GM21717 (cell line): ENCODE measurements at regions not wholly inside any gene's neighbourhood (a gene's known extent, or its start where the extent isn't known, plus 50 kb on each side); places are given as distances from the start of the nearest gene placed in this dataset.

ENCODE experiments used
- ATAC-seq: cut with Tn5 transposase; IDR thresholded peaks from one replicate; pipeline ENCODE4 v1.9.1; 2021; ENCODE audit warnings: mild to moderate bottlenecking, moderate library complexity; ENCODE audit not compliant: unreplicated experiment

DNA sequence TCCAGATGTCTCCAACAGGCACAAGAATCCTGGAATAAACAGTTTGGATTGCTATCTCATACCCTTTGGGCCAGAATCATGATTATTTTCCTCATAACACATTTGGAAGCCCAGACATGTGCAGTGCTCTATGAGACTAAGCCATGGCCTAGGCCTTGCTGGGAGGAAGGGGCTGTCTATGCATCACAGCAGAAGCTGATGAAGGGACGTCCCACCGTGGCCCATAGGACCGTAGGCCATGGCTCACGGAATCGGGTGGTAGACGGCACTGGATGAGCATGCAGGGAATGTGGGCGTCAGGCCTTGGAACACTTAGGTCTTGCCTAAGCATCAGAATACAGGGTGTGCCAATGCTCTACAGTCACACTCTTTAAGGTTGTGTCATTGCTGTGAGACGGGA lies 283.8 kb upstream of the TSHZ3 start:
- no peak for ATAC-seq

DNA sequence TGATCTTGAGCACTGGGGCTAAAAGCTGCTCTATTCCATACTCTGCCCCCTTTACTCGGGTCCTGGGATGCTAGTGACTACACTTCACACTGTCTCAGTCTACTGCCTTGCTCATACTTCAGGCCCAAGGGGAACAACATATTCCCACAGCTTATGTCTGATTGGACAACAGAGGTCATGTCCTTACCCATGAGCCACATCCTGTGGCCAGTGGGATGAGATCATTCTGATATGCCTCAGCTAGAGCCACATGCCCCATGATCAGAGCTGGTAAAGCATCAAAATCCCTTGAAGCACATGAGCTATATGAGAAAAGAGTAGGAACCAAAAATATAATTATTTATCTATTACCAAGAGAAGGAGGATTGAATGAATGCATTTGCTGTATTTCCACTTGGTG lies 290.1 kb upstream of the TSHZ3 start:
- no peak for ATAC-seq

DNA sequence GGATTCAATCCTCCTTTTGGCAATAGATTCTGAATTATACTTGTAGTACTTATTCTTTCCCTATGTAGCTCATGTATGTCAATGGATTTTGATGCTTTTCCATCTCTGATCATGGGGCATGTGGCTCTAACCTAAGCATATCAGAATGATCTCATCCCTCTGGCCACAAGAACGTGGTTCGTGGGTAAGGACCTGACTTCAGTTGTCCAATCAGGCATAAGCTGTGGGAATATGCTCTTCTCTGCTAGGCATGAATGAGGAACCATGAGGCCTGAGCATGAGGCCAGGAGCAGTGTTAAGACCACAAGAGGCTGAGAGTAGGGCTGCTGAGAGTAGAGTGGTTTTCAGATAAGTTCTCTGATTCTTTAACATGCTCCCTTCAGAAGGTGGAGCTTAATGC lies 292.4 kb upstream of the TSHZ3 start:
- ATAC-seq: no peak

DNA sequence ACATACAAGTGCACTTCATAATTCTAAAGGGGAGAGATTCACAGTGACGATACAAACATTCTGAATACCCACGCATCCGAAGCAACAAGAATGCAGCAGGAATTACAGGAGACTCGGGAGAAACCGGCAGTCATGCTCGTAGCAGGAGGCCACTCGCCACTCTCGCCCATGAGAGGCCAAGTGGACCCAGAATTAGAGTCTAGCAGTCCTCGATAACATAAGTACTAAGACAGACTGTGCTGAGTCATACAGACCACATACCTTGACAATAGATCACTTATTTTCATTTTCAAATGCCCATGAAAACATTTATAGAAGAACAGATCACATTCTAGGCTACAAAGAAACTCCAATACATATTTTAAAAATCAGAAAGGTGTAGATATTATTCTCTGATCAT lies 299.1 kb upstream of the TSHZ3 start:
- no peak for ATAC-seq

DNA sequence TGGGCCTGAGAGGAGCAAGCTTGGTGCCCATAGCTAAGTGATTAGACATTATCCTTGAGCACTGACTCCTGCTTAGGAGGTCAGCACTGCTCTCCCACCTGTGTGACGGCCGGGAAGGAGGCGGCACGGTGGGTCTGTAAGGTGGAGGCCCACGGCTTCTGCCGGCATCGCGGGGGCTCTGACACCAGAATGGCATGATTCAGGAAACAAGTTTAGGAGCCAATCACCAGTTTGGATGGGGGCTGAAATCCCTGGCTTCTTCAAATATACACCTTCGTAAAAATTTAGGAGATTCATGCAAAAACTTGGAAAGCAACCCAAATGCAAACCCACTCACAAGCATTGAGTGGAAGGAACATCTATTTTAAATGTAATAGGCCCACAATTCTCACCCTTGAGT lies 307.3 kb upstream of the TSHZ3 start:
- no peak for ATAC-seq

DNA sequence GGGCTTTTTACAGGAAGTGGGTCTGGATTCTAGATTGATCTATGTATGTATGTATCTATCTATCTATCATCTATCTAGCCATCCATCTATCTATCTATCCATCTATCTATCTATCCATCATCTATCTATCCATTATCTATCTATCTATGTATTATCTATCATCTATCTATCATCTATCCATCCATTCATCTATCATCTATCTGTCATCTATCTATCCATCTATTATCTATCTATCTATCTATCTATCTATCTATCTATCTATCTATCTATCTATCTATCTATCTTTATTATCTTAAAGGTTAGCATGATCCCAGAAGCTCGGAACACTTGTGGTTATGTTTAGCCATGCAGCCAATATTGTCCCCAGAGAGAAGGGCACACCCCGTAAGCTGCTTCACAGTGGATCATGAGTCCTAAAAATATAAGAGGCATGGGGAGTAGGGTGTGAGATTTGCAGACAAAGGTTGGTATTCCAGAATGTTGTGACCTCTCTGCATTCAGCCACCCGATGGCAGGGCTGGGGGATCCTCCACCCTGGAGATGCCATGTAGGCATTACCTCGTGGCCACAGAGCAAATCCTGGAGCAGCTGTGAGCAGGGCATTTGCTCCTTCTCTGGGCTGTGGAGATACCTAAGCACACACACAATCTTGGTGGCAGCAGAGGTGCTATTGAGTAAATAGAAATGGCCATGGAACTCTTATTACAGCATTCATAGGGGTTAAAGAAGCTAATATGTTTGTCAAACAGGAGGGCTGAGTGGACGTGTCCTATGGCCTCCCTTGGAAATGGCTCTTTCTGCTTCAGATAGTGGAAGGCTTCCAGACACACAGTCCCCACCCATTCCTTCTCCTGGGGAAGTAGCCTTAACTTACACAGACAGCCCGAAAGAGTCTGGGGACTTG lies 310.0 kb upstream of the TSHZ3 start:
- ATAC-seq: no peak

DNA sequence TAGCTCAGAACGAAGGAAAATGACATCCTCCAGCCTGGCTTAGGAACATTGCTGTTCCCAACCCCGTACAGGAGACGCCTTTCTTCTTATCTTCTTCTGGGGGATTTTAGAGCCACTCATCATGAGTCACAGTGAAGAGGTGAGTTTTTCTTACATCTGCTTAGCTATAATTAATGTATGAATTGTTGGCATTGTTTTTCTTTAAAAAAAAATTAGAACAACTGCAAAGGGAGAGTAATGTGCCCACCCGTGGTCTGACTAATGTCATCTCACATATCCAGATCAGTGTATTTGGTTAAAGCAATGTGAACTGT lies 310.6 kb upstream of the TSHZ3 start:
- no peak for ATAC-seq

DNA sequence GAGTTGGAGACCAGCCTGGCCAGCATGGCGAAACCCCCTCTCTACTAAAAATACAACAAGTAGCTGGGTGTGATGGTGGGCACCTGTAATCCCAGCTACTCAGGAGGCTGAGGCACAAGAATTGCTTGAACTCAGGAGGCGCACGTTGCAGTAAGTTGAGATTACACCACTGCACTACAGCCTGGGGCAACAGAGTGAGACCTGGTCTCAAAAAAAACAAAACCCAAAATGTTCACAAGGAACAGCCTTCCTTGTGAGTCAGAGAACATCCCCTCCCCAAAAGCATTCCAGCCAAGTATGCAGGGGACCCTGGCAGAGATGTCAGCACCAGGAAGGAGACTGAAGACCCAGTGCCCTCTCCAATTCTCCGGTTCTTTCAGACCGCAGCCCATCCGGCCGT lies 314.9 kb upstream of the TSHZ3 start:
- no peak for ATAC-seq

DNA sequence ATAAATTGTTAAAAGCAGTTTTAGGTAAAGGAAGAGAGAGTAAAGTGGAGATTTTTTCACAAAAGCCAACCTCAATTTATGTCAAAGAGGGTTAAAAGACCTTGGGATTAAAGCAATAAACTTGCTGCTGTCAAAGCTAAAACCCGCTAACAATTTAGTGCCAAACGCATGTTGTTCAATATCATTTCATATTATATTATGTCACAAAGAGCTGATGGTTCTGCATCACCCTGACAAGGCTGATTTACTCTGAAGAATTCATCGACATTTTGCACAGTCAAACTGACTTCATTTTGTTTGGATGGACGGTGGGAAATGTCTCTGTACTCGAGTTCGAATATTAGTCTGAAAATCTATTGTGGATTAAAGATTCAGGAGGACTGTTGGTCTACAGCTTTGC lies 315.8 kb upstream of the TSHZ3 start:
- ATAC-seq: no peak

DNA sequence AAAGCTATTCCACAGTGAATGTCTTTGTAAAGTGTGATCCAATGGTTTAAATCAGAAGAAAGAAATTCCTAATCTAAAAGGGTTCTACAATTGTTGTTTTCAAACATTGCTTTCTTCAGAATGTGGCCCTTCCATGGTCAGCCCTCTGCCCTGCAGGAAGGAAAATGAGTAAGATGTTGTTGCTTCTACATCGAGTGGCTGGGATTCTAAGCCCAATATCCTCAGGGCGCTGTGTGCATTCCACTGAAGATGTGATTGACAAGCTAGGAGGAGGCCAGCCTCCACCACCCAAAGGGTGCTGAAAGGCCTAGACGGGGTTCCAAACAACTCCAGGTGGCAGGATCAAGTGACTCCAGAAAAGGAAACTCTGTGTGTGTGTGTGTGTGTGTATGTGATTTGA lies 316.9 kb upstream of the TSHZ3 start:
- no peak for ATAC-seq

DNA sequence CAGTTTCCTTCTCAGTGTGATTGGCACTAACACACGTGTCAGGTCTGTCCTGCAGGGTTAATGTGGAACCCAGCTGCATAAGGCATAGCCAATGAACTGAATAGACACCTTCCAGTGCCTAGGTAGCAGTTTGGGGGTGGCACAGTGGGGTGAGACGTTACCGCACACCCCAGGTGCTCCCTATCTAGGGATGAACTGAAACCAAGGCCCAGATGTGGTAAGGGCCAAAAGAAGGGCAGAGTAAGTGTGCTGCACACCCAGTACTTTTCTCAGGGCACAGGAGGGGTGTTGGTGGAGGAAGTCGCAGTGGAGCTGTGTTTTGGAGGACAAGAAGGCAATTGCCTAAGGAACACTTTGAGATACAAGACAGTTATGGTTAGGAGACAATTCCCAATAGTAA lies 317.9 kb upstream of the TSHZ3 start:
- no peak for ATAC-seq

DNA sequence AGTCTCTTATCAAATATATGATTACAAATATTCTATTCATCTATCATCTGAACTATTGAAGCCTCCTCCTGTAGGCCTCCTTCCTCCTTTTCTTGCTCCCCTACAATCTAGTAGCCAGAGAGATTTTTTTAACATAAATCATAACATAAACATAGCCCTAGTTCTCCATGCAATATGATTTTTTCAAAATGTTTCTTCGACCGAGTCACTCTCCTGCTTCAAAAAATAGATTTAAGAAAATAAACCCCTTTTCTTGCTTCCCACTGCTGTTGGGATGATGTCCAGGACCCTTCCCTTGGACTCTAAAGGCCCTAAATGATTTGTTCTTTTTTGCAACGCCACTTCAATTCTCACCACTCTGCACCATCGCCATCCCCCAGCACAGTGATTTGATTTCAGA lies 319.7 kb upstream of the TSHZ3 start:
- no peak for ATAC-seq

DNA sequence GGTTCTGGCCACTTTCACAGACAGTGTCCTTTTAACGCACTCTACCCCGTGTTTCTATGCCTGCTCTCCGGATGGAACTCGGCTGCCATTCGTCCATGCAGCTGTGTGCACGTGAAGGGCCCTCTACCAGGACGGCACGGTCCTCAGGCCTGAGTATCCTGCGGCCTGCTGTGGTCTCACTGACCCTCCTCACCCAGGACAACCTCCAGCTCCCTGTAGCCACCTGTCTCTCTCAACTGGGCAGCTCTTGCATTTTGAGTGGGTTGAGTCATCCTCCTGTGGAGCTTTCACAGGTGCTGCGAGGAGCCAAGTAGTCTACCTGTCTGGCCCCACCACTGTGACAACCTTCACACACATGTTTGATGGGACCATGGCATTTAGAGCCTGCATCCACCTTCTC lies 321.7 kb upstream of the TSHZ3 start:
- no peak for ATAC-seq

DNA sequence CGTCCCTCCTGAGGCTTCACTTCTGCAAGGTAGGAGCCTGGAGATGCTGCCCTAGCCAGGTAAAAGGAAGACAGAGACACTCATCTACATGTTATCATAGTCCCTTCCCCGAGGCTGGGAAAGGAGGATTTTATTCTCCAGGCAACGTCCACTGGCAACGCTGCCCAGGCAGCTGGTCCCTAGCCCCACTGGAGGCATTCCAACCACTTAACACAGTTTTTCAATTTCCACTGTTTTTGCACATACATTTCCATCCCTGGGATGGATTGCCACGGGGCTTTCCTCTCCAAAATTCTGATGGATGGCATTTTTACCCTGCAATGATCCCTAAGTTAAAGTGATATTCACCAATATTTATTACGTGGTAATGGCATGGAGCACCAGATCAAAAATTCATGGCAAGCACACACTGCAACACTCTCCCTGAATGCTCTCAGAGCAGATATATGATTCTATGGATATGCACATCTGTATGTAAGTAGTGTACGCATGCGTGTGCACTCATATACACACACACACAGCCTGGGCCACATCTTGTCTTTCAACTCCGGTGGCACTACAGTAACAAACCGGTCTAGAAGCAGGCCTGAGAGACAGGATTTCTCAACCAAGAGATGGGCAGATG lies 322.3 kb upstream of the TSHZ3 start:
- no peak for ATAC-seq

DNA sequence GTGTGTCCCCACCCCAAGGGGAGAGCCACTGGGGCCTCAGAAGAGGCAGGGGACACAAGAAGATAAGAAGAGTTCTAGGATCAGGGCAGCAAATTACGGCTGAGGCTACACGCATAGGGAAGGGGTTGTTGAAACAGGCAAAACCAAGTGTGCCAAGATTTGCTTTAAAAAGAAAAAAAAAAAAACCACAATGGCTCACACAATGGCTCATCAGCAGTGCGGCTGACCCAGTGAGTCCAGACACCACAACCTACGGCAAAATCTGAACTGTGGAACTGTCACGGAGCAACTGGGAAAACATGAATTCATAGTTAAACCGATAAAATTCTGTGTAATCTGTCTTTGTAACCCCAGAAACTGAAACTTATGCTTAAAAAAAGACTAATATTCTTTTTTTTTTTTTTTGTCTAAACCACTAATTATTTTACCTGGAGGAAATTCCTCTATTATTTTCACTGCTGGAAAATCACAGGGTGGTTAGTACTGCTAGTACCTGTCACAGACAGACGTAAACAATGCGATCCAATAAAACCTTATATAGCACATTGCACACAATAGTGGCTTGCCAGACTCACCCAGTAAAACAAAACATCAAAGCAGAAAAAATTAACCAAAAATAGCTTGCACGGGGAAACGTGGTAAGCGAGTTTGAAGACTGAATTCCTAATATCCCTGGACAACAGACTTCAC lies 325.4 kb upstream of the TSHZ3 start:
- ATAC-seq: no peak

DNA sequence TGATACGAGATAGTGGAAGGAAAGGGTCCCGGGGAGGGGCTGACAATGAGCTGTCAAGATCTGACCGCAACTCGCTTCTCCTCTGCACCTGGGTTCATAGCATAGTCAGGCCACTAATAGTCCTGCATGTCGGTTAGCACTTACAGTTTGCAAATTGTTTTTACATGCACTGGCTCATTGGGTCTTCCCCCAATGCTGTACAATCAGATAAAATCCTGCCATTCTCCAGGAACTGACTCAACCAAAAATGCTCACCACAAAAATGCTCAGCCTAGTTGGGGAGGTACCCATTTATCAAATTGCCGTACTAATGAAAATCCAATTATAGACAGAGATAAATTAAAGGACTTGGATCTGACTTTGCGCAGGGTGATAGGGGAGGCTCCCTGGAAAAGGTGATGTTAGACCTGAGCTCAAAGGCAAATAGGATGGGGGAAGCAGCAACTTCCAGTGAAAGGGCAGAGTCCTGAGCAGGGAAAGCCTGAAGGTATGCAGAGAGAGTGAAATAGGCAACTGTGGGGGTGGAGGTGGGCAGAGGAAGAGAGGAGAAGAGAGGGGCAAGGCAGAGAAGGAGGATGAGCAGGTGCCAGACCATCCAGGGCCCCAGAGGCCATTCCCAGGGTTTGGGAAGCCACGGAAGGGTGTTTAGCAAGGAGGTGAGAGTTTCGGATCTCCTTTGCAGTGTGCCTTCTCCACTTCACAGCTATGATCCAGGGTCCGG lies 326.1 kb upstream of the TSHZ3 start:
- no peak for ATAC-seq

DNA sequence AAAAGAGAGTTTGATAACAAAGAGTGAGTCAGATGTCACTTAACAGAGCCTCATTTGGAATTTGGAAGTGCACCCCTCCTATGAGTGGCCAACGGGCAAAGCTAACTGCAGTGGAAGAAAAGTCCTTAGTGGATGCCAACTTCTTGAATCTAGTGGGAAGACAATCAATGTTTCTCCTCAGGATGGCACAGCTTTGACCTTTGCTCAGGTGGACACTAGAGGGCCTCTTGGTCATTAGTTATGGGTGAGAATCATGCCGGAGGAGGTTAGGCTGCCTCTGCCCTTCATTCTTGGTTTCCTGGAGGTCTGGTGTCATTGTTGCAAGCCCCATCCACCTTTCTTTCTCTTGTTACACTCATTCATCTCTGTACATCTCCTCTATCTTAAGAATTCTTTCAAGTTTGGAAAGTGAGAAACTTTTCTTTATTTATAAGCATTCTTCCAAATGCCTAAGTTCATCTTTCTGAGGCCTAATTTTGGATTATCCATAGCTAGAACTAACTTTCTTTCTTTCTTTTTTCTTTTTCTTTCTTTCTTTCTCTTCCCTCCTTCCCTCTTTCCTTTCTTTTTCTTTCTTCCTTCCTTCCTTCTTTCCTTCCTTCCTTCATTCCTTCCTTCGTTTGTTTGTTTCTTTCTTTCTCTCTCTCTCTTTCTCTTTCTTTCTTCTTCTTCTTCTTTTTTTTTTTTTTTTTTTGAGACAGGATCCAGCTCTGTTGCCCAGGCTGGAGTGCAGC lies 327.2 kb upstream of the TSHZ3 start:
- no peak for ATAC-seq

DNA sequence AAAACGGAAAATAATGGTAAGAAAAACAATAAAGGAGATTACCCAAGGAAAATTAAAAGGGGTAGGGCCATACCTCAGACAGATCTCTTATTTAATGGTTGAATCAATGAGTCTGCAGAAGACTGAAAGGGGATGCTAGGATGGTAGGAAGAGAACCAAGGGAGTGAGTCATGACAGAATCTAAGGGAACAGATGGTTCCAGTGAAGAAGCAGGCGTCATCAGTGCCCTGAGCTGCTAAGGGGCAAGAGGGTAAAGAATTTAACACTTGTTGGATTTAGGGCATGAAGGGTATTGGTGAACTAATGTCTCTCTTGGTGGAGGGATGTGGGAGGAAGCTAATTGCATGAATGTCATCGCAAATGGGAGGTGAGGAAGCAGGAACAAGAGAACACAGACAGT lies 329.2 kb upstream of the TSHZ3 start:
- no peak for ATAC-seq

DNA sequence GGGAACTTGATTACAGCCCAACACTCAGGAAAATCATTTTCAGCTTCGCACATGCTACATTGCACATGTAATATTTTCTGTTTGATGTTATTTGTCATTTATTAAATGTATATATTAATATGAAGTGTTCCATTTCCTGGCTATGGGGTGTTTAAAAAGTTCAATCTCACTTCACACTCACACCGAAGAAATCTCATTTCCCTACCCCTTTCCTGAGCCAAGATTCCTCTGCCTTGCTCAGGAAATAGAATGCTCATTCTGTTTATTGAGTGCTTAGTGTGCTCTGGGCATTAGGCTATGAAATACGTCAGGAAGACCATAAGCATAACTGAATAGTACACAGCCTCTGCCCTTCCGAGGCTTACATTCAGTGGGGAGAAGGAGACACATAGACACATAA lies 331.9 kb upstream of the TSHZ3 start:
- no peak for ATAC-seq

DNA sequence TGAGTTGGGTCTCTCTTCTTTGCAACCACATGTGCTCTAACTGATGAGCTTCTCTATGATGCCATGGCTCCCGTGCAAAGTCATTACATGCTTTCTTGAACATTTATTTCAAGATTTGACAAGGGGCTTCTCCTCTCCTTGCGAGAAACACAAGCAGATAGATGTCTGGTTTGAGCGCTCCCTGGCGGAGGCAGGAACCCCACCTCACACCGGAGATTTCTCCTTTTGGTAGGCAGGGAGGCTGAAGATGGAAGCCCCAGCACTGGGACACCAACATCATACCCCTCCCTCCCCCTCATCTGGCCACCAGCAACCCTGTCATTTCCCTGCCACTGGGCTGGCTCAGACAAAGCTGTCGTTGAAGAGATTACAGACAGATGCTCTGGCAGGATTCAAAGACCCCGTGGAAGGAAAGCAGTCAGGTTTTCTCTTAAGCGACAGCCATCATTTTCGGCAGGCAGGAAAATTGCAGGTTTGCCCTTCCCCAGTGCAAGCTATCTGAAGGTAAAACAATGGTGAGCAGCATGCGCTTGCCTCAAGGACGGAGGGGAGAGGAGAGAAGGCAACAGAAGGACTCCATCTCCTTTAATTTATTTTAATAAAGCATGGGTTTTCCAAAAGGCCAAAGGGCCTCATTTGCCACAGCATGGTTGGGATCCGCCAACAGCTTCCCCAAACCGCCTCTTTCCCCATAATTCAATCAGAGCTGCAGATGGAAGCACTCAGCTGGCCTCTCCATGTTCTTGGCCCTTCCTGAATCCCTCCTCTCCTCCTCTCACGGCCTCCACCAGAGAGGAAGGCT lies 344.1 kb upstream of the TSHZ3 start:
- ATAC-seq: no peak
